ENCODE measurements at regions not wholly inside any gene's neighbourhood (a gene's known extent, or its start where the extent isn't known, plus 50 kb on each side); places are given as distances from the start of the nearest gene placed in this dataset.

GRCh38 chr4:136319789-136320464, 1212.4 kb downstream of the PCDH18 start:
- no peak for TF ChIP-seq TCF7L2 (IDR thresholded peaks at IDR 0.05; ENCODE audit: low read depth, low read length)
- no peak for TF ChIP-seq REST (IDR thresholded peaks at IDR 0.05; ENCODE audit: insufficient read depth in 1 of 2, low read depth in 2 of 2, low read length in 1 of 2)
- TF ChIP-seq CTCF (IDR thresholded peaks at IDR 0.05): no peak
- no peak for TF ChIP-seq POLR2AphosphoS5 (IDR thresholded peaks at IDR 0.05; ENCODE audit: low read depth, low read length)

Data from Panc1 (cell line).